Stimulated activated CD8-positive, alpha-beta memory T cell treated with anti-CD3 and anti-CD28 coated beads, Interleukin-7, amount 100 ng/mL, for 1 hour (primary cell): ENCODE measurements at regions not wholly inside any gene's neighbourhood (a gene's known extent, or its start where the extent isn't known, plus 50 kb on each side); places are given as distances from the start of the nearest gene placed in this dataset.

Experiments used
- DNase-seq, 2 donors: peaks; one replicate each; pipeline ENCODE4 v3.0.0-alpha.2; 2020; ENCODE audit warnings: low read depth in 2 of 2

DNA sequence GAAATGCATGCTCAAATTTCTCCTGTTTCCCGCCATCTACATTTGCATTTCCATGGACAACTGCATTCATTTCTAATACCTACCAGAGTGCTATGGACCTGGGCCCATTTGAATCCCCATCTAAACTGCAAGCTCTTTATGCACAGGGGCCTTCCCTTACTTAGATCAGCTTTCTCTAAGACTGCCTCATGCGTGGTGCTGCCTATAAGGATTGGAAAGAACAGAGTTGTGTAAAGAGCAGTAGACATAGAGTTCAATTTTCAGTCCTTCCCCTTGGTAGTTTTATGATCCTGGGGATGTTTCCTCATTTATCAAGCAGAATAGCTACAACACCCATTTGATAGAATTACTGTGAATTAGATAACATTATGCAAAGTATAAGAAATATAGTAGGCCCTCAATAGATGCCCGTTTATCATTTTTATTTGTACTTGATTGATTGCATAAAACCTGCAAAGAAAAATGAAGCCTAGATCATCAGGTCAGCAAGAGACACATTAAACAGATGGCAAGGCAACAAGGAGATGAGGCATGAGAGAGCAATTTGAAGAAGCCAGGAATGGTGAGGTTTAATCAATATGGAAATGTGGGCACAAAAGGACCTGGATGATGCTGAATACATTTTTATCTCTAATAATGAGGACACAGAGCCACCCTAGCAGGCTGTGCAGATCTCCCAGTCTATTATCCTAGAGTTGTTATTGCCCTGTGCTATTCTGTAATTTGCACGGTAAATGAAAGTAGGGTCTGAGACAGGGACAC is 359.7 kb downstream of the FAM181B start:
- no peak for DNase-seq

DNA sequence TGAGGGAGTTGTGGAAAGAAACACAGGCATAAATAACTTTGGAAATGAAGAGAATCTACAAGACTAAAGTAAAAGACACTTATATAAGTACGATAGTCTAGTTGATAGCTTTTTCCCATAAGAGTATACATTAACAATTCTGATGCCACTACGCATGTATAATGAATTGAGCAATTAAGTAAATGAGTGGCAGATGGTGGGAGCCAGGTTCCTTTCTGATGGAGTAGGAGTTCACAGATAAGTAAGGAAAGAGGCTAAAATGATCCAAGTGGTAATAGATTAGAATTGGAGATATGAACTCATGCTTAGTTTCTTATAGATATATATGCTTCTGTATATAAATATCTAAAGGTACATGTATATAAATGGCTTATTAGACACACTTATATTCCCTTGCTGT is 368.3 kb downstream of the FAM181B start:
- DNase-seq, result no peak

DNA sequence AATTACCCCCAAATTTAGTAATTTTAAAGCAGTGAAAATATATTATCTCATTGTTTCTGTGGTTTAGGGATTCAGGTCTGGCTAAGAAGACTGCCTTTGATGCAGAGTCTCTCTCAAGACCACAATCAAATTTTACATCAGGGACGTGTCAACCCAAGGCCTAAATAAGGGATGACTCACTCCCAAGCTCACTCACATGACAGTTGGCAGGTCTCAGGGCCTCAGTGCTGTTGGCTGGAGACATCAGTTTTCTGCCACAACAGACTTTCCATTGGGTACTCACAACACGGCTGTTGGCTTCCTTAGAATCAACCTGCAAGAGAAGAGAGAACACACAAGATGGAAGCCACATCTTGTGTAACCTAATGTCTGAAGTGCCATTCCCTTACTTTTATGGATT is 377.3 kb downstream of the FAM181B start:
- no peak for DNase-seq

DNA sequence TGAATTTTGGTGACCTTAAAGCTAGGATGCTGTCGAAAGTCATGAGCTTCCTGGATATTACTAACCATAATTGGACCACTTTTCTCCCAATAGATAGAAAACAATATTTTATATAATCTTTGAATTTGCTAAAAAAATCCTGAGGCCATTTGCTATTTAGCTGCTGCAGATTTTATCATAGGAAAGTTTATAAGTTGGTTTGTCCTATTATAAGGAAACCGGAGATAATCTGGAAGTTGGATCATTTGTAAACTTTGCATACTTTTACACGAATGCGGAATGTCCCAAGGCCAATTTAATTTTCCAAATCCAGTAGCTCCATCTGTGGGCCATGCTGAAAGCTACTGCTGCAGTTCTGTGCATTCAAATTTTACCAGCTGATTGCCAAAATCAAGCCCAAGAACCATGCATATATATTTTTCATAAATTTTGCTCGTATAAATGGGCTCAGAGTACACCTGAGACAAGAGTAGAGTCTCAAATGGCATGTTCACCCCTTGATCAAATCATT is 378.3 kb downstream of the FAM181B start:
- DNase-seq, result no peak

DNA sequence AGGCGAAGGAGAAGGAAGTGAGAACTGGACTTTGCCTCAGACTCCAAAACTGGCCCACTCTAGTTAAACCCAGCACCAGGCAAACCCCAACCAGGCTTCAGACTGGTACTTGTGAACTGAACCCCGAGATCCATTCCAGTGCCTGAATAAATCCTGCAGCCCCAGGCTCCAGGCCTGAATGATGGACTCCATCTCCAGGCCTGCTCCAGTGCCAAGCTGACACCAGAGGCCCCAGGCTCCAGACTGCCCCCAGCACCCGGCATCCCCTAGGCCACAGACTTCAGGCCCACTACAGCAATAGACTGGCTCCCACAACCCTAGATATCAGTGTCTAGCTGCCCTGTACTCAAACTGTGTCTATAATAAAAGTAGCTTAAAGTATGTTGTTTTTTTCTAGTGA is 406.8 kb downstream of the FAM181B start:
- no peak for DNase-seq

DNA sequence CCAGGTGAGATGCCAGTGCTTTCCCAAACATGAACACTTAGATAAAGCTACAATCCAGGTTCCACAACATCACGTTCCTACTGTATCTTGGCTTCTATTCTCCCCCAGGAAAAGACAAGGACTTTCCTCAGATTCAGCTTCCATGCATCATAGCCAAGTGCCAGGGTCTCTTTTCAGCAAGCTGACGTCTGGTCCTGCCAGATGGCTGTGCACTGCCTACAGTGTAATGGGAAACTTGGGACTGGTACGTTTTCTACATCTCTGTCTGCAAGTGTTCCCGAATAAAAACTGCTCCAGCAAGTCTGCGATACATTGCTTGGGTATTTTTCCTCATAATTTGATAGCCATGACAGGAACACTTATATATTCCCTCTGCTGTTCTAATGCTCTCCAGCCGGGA is 412.5 kb downstream of the FAM181B start:
- no peak for DNase-seq

DNA sequence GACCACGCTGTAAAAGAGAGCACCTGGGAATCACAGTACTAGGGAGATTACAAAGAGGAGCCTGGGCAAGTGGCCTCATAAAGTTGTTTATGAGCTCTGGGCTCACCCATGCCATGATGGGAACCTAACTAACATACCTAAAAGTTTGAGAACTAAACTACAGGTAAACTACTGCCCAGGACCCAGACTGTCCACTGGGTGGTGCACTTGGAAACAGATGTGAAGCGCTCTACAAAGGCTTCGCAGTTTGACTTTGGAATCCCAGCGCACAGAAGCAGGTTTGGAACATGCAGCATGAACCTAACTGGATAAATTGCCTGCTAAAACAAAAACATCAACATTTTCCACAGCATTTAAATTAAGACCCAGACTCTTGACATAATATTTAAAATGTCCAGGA is 418.6 kb downstream of the FAM181B start:
- no peak for DNase-seq

DNA sequence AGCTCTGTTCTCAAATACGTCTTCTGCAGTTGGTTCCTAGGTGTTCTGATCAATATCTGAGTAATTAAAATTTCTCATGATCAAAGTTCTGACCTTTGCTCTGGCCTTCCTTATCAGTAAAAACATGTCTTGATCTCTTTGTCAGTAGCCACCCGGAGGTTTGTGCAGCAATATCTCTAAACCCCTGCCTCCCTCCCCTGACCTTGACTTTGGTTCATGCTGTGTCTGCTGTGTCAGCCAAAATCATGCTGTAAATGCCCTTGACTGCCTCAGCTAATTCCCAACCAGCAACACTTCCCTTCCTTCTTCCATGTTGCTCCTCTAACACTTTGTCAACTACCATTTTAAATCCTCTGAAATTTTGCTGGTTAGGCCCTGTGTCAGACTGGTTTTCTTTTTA is 424.7 kb downstream of the FAM181B start:
- no peak for DNase-seq

DNA sequence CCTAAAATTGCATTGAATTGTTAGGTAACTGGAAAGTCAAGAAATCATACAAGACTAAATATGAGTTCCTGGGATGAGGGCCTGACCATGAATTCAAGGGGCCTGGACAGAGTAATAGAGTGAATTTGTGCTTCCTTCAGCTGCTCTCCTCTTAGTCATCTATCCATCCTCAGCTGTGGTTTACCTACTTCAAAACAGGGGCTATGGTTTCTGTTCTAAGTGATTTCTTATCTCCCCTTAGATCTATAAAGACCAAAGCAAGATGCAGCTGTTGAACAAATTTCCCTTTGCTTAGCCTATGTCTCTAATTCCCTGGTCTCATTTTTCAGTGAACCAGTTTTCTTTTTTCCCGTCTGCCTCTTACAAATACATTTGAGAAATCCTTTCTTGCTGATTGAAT is 428.5 kb downstream of the FAM181B start:
- DNase-seq, result no peak

DNA sequence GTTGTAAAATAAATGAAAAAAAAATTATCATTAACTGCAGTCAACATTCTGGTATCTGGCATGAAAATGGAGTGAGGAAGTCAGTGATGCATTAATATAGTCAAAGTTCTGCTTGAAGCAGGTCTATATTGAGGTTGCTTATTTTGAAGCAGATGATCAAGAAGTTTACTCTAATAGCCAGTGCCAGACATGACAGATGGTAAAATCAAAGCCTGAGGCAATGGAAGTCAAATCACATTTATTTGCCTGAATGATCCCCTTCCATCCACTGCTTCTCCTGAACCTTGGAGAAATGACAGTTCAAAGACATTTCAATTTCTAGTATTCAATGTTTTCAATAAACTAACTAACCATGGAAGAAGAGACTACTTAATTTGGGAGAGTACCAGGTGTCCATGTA is 430.0 kb downstream of the FAM181B start:
- no peak for DNase-seq

DNA sequence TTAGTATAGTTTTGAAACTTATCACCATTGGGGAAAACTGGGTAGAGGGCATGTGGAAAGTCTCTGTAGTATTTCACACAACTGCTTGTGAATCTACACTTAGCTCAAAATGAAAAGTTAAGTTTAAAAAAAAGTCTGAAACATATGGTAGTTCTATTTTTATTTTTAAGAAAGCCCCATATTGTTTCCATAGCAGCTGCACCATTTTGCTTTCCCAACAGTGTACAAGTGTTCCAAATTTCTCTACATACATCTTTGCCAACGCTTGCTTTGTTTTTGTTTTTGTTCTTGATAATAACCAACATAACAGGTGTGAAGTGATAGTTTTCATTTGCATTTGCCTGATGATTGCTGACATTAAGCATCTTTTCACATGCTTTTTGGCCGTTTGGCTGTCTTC is 445.2 kb downstream of the FAM181B start:
- DNase-seq, result no peak

DNA sequence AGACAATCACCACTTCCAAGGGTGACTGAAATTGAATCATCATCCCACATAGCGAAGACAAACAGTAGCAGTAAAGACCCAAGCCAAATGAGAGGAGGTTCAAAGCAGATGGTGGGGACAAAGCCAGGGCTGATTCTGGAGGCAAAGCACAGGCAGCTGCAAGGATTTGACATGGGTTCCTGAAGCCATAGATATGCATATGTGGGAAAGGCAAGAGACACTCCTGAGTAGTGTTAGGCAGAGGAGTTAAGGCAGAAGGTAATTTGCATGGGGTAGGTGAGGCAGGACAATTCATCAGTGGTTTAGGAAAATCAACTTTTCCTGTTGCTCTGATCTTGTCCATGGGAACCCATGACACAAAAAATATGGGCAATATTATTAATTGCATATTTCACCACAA is 462.8 kb downstream of the FAM181B start:
- no peak for DNase-seq

DNA sequence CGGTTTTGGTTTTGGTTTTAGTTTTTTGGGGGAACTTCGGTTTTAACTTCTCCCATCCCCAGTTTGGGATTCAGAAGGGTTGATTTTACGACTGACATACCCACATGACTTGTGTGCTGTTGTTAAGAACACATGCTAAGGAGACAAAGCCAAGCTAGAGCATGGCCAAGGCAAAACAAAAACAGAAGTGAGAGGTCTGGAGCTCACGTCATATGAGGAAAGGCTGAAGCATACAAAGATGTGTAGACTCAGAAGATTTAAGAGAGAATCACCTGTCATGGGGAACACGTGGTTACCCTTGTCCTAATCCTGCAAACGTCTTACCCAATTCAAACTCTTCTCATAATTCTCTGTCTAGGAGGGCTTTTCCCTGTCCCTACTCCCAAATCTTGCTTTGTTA is 465.0 kb downstream of the FAM181B start:
- DNase-seq, result no peak

DNA sequence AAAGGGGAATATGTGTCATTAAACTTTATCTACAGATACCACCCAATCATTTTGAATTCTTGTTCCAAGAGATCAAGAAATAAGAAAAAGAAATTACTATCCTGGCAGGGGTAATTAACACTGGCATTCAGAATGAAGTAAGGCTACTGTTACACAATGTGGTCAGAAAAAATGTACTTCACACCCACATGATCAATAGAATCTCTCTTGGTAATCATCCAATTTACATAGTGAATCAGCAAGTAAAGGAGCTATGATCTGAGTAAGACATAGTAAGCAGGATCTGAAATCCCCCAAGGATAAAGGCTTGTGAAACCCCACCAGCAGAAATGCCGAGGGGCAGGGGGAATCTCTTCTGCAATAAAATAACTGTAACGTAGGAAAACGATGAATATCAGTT is 466.5 kb downstream of the FAM181B start:
- DNase-seq, result no peak

DNA sequence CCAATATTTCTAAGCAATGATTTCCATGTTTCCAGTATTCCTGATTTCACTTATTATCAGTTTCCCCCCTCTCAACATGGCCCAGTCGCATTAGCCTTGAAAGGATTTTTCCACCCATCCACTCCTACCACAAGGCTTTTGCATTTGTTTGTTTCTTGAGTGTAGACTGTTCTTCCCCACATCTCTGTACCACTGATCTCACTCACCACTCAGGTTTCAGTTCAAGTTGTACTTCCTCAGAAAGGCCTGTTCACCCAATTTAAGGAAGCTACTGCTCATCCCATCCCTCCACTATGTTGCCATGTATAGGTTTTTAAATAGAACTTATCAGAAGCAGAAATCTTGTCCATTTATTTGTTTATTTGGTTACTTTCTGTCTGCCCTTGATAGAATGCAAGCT is 472.3 kb downstream of the FAM181B start:
- no peak for DNase-seq

DNA sequence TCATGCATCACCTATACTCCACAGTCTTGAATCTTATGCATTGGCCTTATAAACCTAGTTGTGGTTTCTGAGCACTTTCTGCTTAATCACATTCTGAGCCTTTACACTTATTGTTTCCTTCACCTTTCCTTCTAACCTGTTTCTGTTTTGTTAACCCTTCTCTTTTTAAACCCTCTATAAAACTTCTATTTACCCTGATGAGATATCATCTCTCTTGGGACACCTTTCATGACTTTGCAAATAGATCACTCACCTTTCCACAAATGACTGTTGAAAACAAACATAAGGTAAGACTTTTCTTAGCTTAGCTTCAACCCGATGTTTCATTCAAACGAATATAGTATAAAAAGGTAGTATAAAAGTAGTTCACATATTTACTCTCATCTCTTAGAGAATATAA is 483.6 kb downstream of the FAM181B start:
- no peak for DNase-seq

DNA sequence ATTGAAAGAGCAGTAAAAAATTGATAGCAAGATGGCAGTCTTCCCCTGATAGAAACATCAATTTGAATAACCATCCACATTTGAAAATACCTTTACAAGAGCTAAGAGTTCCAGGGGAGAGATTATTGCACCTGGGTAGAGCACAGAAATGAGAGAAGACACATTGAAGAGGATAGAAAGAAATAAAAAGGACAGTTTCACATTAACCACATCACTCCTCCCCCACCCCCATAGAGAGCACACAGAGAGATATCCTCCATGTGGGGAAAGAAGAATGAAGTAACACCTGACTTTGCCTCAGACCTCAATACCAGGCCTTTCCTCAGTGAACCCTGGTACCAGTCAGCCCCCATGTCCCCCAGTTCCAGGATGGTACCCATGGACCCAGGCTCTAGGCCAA is 486.7 kb downstream of the FAM181B start:
- DNase-seq, result no peak

DNA sequence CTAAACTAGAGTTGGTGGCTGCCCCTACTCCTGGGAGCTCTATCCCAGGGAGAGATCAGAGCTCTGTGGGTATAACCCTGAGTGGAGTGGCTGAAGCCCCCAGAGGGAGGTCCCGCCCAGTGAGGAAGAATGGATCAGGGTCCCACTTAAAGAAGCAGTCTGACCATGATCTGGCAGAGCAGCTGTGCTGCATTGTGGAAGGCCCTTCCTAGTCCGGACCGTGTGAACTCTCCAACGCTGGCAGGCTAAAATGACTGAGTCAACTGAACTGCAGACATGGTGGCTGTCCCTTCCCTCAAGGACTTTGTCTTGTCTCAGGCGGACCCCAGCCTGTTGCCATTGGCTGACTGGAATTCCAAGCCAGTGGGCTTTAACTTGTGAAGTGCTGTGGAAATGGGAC is 494.2 kb downstream of the FAM181B start:
- DNase-seq, result no peak

DNA sequence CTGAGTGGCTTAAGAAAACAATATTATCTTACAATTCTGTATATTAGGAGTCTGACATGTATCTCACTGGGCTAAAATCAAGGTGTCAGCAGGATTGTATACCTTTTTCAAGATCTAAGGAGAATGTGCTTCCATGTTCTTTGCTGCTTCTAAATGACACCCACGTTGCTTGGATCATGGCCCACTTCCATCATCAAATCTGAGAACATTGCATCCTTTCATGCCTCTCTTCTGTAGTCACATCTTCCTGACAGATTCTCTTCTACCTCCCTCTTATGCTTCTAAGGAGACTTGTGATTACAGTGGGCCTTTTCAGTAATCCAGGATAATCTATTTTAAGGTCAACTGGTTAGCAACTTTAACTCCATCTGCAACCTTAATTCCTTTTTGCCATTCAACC is 499.4 kb downstream of the FAM181B start:
- no peak for DNase-seq

DNA sequence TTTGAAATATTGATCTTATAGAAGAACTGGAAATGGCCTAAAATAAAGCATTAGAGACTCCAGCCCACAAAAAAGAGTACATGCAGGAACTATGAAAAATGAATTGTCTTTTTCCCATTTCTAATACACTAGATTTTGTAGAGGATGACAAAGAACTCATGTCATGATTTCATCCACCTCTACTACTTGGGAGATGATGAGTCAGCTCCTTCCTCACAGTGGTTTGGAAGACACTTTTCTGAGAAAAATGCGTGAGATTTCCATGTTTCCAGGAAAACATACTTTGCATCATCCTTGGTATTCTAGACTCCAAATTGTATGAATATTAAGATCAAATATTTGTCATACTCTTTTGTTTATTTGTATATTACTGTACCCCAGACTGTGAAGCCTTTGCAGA is 500.5 kb downstream of the FAM181B start:
- DNase-seq, result no peak

DNA sequence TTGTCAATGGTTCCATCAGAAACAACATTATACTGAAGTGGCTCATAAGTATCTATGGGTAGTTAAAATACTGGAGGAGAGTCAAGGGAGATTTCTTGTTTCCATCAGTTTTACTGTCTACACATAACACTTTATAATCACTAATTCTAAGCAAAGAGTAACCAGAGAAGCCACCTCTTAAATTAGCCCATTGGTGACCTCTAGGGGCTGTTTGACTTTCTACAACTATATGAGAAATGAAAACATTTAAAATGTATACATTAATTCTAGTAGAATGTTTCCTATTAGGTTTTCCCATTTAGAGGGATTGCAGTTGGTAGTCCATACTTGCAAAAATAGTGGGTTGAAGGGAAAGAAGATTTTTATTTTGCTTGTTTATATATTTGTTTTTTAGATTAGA is 504.3 kb downstream of the FAM181B start:
- DNase-seq, result no peak

DNA sequence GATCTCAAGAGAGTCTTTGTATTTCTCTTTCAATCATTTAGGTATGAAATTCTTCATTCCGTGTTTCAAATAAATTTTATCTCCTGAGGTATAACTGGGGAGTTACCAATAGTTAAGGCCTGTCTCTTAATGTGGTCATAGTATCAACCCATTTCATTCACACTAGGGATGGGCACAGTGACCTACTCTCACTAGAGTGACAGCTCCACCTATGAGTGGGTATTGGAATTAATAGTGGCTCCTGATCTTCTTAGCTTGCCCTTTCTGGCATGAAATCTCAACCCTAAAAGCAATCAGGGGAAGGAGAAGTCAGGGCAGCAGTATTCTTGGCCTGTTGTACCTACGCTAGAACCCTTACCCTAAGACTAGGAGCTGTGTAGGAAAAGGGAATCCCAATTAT is 507.7 kb downstream of the FAM181B start:
- no peak for DNase-seq

DNA sequence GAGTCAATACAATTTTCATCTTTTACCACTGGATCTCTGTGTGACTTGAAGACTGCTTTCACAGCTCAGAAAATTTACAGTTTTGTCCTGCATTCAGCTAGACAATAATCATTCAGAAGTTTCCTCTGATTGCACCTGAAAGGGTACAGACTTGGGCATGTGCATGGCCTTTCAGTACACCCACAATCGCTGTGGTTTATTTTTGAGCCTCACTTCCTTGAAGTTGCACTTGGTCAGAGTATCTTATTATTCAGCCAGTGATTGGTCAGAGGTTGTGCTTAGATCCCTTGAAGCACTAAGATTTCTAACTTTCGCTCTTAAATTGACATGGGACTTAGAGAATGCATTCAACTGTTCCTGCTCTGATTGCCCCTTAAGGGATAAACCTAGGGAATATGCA is 508.2 kb downstream of the FAM181B start:
- no peak for DNase-seq

DNA sequence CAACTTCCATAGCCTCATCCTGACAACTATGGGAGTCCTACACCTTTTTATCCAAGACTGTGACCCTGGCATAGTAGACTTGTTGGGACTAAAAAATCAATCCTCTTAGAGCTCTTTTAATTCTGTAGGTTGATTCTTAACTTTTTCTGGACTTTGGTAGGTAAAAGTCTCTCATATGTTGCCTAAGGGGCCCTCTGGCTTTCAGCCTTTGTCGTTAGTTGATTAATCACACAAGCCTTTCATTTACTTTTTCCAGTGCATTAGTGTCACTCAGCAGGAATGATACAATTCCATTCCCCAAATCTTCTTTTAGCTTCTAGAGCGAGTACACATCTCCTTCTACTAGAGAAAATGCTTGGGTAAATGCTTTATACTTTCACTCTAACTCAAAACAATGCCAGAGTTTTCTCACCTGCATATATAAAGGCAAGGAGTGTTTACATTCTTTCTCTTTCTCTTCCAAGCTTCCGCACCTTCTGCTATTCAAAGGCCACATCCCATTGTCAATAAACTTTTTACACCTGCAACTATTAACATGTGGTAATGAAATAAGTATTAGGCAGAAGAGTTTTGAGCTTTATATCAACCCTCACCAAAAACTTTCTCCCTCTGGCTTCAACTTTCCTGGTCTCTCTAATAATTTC is 516.6 kb downstream of the FAM181B start:
- DNase-seq, result no peak
